CD14-positive monocyte (primary cell): ENCODE measurements at regions not wholly inside any gene's neighbourhood (a gene's known extent, or its start where the extent isn't known, plus 50 kb on each side); places are given as distances from the start of the nearest gene placed in this dataset.

Experiments used
- DNase-seq, 3 donors: peaks; one replicate each; pipeline ENCODE4 v3.0.0-alpha.2; 2011 to 2022
- H2AFZ ChIP-seq: 2 replicates; pipeline ENCODE4 v1.6.0; 2012; ENCODE audit warnings: mild to moderate bottlenecking, low read depth, low read length, inconsistent platforms; ENCODE audit not compliant: insufficient read depth, poor library complexity, severe bottlenecking
- H3K27ac ChIP-seq, 2 donors: 1 replicate in 1 of 2; 2 replicates in 1 of 2; pipeline ENCODE4 v1.5.1; 2012 to 2013; ENCODE audit warnings: low read length in 2 of 2, control low read depth in 1 of 2, inconsistent platforms in 1 of 2, low read depth in 1 of 2, mild to moderate bottlenecking in 1 of 2
- H3K27me3 ChIP-seq, 2 donors: one replicate each; pipeline versions ENCODE4 v1.6.0 to v1.6.1; 2011 to 2013; ENCODE audit warnings: low read length in 2 of 2; ENCODE audit not compliant: control insufficient read depth in 2 of 2, insufficient read depth in 2 of 2
- H3K36me3 ChIP-seq, 2 donors: replicated peaks in 1 of 2; 1 replicate in 1 of 2; 2 replicates in 1 of 2; pipeline versions ENCODE4 v1.5.1 to v1.6.1; 2012 to 2013; ENCODE audit warnings: low read length in 2 of 2, control low read depth in 1 of 2, inconsistent platforms in 1 of 2, mild to moderate bottlenecking in 1 of 2; ENCODE audit not compliant: insufficient read depth in 2 of 2, control insufficient read depth in 1 of 2
- H3K4me1 ChIP-seq, 2 donors: 1 replicate in 1 of 2; 2 replicates in 1 of 2; pipeline versions ENCODE4 v1.5.1 to v1.6.1; 2012 to 2013; ENCODE audit warnings: low read length in 2 of 2, control low read depth in 1 of 2, inconsistent platforms in 1 of 2, mild to moderate bottlenecking in 1 of 2, moderate library complexity in 1 of 2; ENCODE audit not compliant: insufficient read depth in 2 of 2, control insufficient read depth in 1 of 2
- H3K4me2 ChIP-seq: replicated peaks from 2 replicates; pipeline ENCODE3; 2012; ENCODE audit warnings: low read length, moderate library complexity, mild to moderate bottlenecking; ENCODE audit not compliant: poor library complexity, severe bottlenecking; ENCODE audit errors: extremely low read depth
- H3K4me3 ChIP-seq, 3 experiments: fragments of 200-600 bp in 1 of 3; sonication (generic) in 1 of 3; replicated peaks in 1 of 3; 1 replicate in 2 of 3; 2 replicates in 1 of 3; pipeline ENCODE4 v1.5.1; 2011 to 2013; ENCODE audit warnings: low read length in 3 of 3, mild to moderate bottlenecking in 3 of 3, control low read depth in 2 of 3, low read depth in 2 of 3, inconsistent platforms in 1 of 3, moderate library complexity in 1 of 3
- H3K79me2 ChIP-seq: 2 replicates; pipeline ENCODE4 v1.6.0; 2012; ENCODE audit warnings: mild to moderate bottlenecking, control low read depth, inconsistent platforms, low read length, moderate library complexity; ENCODE audit not compliant: insufficient read depth
- H3K9ac ChIP-seq: 2 replicates; pipeline ENCODE4 v1.6.0; 2017; ENCODE audit warnings: low read length, mild to moderate bottlenecking; ENCODE audit not compliant: insufficient read depth, poor library complexity, severe bottlenecking
- H3K9me3 ChIP-seq, 2 donors: replicated peaks in 1 of 2; 1 replicate in 1 of 2; 2 replicates in 1 of 2; pipeline versions ENCODE4 v1.5.1 to v1.6.1; 2012 to 2013; ENCODE audit warnings: low read length in 2 of 2, control low read depth in 1 of 2; ENCODE audit not compliant: control insufficient read depth in 1 of 2, insufficient read depth in 1 of 2
- H4K20me1 ChIP-seq: 2 replicates; pipeline ENCODE4 v1.6.0; 2012; ENCODE audit warnings: mild to moderate bottlenecking, low read length, control low read depth, moderate library complexity; ENCODE audit not compliant: insufficient read depth
- H3K27ac Mint-ChIP-seq, 7 donors: one replicate each; pipeline ENCODE4 v1.8.0; 2020; ENCODE audit warnings: mild to moderate bottlenecking in 7 of 7, mixed read lengths in 7 of 7, moderate library complexity in 6 of 7, inconsistent platforms in 2 of 7
- H3K27me3 Mint-ChIP-seq, 3 donors: one replicate each; pipeline ENCODE4 v1.8.0; 2021 to 2022; ENCODE audit warnings: low read depth in 3 of 3, mild to moderate bottlenecking in 3 of 3, mixed read lengths in 3 of 3, moderate library complexity in 3 of 3, inconsistent platforms in 1 of 3
- H3K36me3 Mint-ChIP-seq, 2 donors: one replicate each; pipeline ENCODE4 v1.8.0; 2020; ENCODE audit warnings: mixed read lengths in 2 of 2, inconsistent platforms in 1 of 2, mild to moderate bottlenecking in 1 of 2
- H3K4me1 Mint-ChIP-seq: one replicate; pipeline ENCODE4 v1.8.0; 2020; ENCODE audit warnings: mild to moderate bottlenecking, mixed read lengths
- H3K4me3 Mint-ChIP-seq, 2 donors: one replicate each; pipeline ENCODE4 v1.8.0; 2020; ENCODE audit warnings: mild to moderate bottlenecking in 2 of 2, mixed read lengths in 2 of 2, moderate library complexity in 1 of 2
- H3K9me3 Mint-ChIP-seq, 7 donors: one replicate each; pipeline ENCODE4 v1.8.0; 2020 to 2022; ENCODE audit warnings: mixed read lengths in 7 of 7, mild to moderate bottlenecking in 6 of 7, moderate library complexity in 6 of 7, inconsistent platforms in 2 of 7
- WGBS: methylation state at CpG from one replicate; pipeline ENCODE4 v1.1.5; 2013; ENCODE audit warnings: missing lambda C conversion rate; ENCODE audit not compliant: insufficient coverage; 5-methylcytosine and 5-hydroxymethylcytosine counted together
- intact Hi-C, 2 donors: fragments of 100-400 bp; cut with micrococcal nuclease; formaldehyde crosslinking; loops; one replicate each; pipeline versions ENCODE4 v1.15.0 to v1.15.1; 2023
- TF ChIP-seq, protein P1 (sequence below): fragments of 200-600 bp; IDR thresholded peaks from one replicate; pipeline ENCODE4 v1.8.0; 2022; ENCODE audit warnings: antibody characterized with exemption, mild to moderate bottlenecking

DNA sequence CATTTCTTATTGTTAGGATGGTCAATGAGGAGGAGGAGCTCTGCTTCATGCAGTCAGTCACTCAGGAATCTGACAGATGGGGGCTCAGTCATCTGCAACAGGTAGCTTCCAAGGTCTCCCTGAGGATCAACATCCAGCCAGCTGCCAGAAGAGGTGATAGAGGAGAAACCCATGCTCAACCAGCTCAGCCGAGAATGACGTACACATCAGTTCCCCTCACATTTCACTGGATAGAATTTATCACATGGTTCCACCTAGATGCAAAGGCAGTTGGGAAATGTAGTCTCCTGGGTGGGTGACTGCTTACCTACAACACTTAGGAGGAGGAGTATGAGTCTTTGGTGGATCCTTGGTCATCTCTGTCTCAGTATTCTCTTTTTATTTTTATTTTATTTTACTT is 144.5 kb downstream of the CEBPB start:
- H3K4me1 Mint-ChIP-seq: peaks cover 71% of the 10 kb centered on the region
- WGBS: no CpG with 5 or more reads among the region's 2 CpGs
- no peak overlapping the region for H3K4me3 Mint-ChIP-seq
- no peak overlapping the region for H2AFZ ChIP-seq
- peak overlapping the region; percentile 57 to 93 (median 73) for H3K27ac Mint-ChIP-seq
- no peaks in the 10 kb centered on the region for H3K79me2 ChIP-seq
- no peaks in the 10 kb centered on the region for H3K9me3 ChIP-seq
- no peaks in the 10 kb centered on the region for H3K27me3 ChIP-seq
- intact Hi-C loops: no loop called here
- no peak overlapping the region for H3K4me3 ChIP-seq
- H4K20me1 ChIP-seq: no peaks in the 10 kb centered on the region
- no peak overlapping the region for H3K4me2 ChIP-seq
- H3K27ac ChIP-seq: no peak overlapping the region
- peaks cover 0 to 2% (median 0%) of the 10 kb centered on the region in 7 donors for H3K9me3 Mint-ChIP-seq
- peaks cover 70 to 85% of the 10 kb centered on the region in 2 donors for H3K4me1 ChIP-seq
- H3K27me3 Mint-ChIP-seq: peaks cover 0 to 4% (median 0%) of the 10 kb centered on the region in 3 donors
- no peaks in the 10 kb centered on the region for H3K36me3 ChIP-seq
- TF ChIP-seq, protein P1, sequence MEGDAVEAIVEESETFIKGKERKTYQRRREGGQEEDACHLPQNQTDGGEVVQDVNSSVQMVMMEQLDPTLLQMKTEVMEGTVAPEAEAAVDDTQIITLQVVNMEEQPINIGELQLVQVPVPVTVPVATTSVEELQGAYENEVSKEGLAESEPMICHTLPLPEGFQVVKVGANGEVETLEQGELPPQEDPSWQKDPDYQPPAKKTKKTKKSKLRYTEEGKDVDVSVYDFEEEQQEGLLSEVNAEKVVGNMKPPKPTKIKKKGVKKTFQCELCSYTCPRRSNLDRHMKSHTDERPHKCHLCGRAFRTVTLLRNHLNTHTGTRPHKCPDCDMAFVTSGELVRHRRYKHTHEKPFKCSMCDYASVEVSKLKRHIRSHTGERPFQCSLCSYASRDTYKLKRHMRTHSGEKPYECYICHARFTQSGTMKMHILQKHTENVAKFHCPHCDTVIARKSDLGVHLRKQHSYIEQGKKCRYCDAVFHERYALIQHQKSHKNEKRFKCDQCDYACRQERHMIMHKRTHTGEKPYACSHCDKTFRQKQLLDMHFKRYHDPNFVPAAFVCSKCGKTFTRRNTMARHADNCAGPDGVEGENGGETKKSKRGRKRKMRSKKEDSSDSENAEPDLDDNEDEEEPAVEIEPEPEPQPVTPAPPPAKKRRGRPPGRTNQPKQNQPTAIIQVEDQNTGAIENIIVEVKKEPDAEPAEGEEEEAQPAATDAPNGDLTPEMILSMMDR: no peak
- H3K9ac ChIP-seq: no peak overlapping the region
- peak; percentile 54 to 83 (median 80) for DNase-seq
- peaks cover 0 to 4% of the 10 kb centered on the region in 2 donors for H3K36me3 Mint-ChIP-seq

DNA sequence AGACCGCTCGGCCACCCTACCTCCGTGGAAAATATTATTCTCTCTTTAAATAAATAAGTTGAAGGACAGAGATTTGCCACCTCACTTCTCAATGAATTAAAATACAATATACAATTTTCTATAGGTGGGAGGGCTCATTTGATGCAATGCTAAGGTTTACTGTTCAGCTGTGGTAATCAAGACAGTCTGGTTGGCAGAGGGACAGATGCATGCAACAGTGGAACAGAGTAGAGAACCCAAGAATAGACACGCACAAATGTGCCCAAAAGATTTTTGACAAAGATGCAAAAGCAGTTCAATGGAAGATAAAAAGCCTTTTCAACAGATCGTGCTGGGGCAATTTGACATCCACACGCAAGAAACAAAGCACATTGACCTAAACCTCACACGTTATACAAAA is 145.2 kb downstream of the CEBPB start:
- Histone ChIP-seq H3K27ac (no peak overlapping the region), H3K4me1 (peaks cover 70 to 85% of the 10 kb centered on the region in 2 donors), H3K79me2 (no peaks in the 10 kb centered on the region), H3K27me3 (no peaks in the 10 kb centered on the region), H3K4me3 (no peak overlapping the region), H3K9ac (no peak overlapping the region), H2AFZ (no peak overlapping the region), H3K9me3 (no peaks in the 10 kb centered on the region), H3K4me2 (no peak overlapping the region), H3K36me3 (no peaks in the 10 kb centered on the region), H4K20me1 (no peaks in the 10 kb centered on the region)
- 100% methylated on average over 1 of the region's 7 CpGs for WGBS
- H3K27me3 Mint-ChIP-seq: peaks cover 0 to 4% (median 0%) of the 10 kb centered on the region in 3 donors
- intact Hi-C loops: no loop called here
- DNase-seq: no peak
- TF ChIP-seq, protein P1: no peak
- peak overlapping the region in 1 of 7 donors; percentile 63 for H3K27ac Mint-ChIP-seq
- peaks cover 0 to 2% (median 0%) of the 10 kb centered on the region in 7 donors for H3K9me3 Mint-ChIP-seq
- no peak overlapping the region for H3K4me3 Mint-ChIP-seq
- H3K36me3 Mint-ChIP-seq: peaks cover 0 to 4% of the 10 kb centered on the region in 2 donors
- peaks cover 69% of the 10 kb centered on the region for H3K4me1 Mint-ChIP-seq
